ENCODE measurements at regions not wholly inside any gene's neighbourhood (a gene's known extent, or its start where the extent isn't known, plus 50 kb on each side); places are given as distances from the start of the nearest gene placed in this dataset.

DNA sequence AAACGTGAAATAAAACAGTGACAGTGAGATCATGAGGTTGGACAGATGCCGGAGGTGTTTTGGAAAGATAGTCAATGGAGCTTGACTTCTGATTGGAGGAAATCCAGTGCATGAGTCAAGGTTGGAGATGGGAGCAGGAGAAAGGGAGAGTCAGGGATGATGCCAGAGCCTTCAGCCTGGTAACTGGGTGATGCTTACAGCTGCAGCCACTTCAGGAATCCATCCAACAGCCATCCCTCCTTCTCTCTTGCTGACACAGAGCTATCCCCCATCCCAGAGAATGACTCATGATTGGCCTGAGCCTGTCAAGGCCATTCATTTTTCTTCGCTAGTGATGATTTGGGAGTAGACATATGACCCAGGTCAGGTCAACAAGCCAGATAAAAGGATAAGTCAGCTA, 112.8 kb downstream of the SAMD5 start:
- FAIRE-seq = no peak

DNA sequence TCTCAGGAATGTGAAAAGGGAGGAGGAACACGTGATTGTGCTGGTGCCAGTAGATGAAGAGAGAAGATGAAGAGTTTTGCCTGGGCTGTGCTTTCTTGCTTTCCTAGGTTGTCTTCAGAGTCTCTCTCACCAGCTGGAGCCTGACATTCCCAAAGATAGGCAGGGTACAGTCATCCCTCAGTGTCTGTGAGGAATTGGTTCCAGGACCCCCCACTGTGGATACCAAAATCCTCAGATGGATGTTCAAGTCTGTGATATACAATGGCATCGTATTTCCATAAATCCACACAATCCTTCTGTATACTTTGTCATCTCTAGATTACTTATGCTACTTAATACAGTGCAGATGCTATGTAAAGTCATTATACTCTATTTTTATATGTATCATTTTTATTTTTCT, 113.5 kb downstream of the SAMD5 start:
- no peak for FAIRE-seq

More for the DNA sequence above, 112.8 kb downstream of the SAMD5 start:
- DNase-seq (ENCODE audit: low spot score) = no peak

DNA sequence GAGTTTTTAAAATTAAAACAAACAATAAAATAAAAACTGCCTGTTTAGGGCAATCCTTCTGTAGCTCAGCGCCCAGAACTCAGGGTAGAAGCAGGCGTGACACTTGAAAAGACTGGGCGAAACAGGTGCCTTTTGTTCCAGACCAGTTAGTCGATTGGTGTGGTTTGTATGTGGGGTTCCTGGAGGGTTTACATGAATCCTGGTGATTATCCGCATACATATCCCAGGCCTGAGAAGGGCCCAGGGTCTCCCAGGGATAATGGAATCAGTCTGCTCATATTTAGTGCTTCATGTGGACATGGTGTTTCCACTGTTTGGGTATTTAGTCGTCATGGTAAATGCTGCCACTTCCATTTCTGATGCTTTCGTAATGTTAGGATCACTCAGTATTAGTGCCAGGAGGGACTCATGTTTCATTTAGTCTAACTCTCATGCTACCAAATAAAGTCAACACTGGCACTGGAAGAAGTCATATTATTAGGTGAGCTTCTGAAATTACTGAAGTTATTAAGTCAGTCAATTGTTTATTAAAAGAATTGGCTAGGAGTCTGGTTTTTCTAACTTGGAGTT, 116.5 kb downstream of the SAMD5 start:
- FAIRE-seq = no peak
- no peak for DNase-seq (ENCODE audit: low spot score)

More for the DNA sequence above, 113.5 kb downstream of the SAMD5 start:
- DNase-seq (ENCODE audit: low spot score) = no peak

DNA sequence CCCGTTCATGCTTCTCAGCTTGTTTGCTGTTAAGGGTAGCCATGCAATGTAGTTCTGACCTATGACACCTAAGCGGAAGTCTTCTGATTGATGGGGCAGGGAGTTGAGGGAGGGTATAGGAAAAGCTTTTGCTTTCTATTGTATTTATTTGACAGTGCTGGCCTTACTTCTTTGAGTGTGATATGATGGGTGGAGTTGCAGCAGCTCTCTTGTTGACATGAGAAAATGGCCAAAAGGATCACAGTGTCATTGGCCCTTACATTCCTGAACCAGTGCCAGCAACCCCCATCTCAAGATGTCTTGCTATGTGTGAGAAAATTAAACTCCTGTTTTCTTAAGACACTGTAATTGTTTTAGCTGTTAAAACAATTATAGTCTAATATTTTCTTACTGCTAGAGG, 117.5 kb downstream of the SAMD5 start:
- no peak for FAIRE-seq
- DNase-seq (ENCODE audit: low spot score) = no peak

DNA sequence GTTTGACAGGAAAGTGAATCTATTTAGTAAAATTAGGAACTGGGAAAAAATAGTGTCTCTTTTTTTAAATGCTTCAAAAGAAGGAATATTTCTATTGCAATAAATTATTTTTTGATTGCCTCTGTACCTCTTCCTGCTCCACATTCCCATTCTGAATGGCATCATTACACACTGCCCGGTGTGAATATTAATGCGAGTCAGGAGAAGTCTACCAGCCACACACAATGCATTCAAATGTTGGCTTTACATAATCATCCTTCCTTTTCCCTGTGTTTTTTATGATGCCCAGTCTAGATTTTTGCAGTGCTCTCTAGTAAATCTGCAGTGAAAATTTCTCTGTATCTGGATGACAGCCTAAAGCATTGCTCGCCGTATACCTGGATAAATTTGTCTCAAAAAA, 118.9 kb downstream of the SAMD5 start:
- no peak for FAIRE-seq

DNA sequence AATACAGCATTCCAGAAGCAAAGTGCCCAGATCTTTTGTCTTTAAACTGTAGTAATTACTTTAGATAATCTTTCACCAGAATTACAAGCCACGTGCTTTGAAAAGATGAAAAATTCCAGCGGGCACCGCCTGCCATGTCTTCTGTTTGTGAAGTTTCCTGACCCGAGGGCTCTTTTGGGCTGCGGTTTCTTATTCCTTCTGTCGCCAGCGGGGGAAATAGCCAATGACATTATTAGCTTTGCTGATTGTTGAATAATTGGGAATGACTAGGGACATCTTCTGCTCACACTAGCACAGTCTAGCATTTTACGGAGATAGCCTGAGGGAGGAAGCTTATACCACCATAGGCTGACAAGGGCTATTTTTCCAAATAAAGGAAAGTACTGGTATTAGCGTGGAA, 124.7 kb downstream of the SAMD5 start:
- no peak for FAIRE-seq
- no peak for DNase-seq (ENCODE audit: low spot score)

More for the DNA sequence above, 118.9 kb downstream of the SAMD5 start:
- no peak for DNase-seq (ENCODE audit: low spot score)

DNA sequence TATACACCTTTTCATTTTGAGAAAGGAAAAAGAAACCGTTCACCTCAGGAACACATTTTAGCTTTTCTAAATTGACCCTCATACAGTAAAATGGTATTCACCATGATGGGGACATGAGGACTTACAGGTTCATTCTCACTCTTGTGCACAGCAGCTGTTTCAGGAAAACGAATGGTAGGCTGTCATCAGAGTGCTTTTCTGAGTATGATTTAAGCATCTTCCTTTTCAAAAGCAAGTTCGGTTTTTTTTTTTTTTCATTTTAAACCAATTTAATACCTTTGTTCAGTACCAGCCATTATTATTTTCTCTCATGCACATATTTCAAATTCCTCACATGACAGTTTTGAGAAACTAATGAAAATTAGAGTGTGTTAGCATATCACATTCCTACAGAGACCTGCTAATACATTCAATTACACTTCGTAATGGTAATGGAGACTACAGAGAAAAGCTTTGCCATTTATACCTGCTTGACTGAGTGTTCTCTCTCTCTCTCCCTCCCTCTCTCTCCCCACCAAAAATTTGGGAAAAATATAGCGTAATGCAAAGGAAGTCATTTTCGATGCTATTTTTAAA, 129.2 kb downstream of the SAMD5 start:
- FAIRE-seq = no peak
- DNase-seq (ENCODE audit: low spot score) = no peak

DNA sequence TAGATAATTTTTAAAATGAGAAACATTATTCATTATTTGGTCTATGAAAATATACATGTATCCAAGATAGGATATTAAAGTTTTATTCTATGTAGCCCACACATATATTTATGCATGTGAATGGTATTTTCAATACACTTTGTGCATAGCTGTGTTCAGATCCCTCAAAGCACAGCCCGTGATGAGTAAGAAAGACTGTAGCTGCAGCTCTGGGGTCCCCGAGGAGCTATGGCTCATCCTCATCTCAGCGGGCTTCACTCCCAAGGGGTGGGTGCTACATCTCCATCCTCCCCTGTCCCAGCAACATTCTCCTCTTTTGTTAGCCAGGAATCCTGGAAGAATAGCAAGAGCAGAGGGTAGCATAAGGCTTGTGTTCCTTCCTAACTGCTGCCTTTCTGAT, 130.8 kb downstream of the SAMD5 start:
- DNase-seq (ENCODE audit: low spot score) (no peak), FAIRE-seq (no peak)

DNA sequence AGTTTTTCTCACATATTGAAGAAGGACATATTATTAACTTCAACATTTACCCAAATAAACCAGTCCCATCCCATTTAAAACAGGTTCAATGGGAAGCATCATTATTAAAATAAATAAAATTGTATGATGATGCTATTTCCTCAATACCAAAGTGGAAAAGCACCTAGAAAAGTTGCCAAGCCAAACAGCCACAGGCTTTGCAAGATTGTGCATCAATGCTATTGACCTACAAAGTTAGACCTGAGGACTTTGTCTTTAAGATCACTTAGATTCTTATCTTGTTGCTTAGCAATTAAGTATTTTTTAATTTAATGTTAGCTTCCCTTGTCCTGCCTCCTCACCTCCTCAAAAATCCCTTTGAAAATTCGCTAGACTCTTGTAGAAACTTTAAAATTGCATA, 132.1 kb downstream of the SAMD5 start:
- DNase-seq (ENCODE audit: low spot score) (no peak), FAIRE-seq (no peak)

DNA sequence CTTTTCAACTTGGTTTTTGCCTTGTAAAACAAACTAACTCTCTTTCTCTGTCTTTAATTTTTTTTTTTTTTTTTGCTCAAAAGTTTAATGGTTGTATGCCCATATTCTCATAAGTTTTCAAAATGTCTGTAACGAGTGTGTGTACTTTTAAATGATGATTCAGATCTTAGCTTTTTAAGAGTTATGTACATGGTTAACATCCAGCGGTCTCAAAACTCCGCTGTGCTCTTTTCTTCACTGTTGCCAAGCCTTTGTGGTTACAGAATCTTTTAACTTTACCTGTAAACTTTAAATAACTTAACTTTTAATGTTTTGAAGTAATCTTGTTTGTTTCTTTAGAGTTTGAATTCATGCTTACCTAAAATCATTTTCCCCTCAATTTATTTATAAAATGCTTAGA, 133.0 kb downstream of the SAMD5 start:
- FAIRE-seq = no peak

DNA sequence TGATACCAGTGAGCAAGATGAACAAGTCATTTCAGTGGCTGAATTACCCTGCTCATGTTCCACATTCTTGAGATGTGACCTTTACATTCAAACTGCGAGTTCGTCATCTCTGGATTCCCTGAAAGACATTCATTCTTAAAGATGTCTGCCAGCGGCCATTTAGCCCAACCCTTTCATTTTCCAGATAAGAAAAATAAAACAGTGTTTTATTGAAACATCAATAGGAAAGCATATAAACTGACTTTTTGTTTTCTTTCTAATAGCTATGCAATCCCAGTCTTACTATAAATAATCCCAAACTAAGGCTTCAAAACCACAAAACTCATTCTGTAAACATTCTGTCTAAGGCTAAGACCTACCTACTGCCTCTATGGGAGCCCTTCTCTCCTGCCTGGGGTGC, 134.0 kb downstream of the SAMD5 start:
- FAIRE-seq (no peak), DNase-seq (ENCODE audit: low spot score) (peak; percentile 11)

More for the DNA sequence above, 133.0 kb downstream of the SAMD5 start:
- DNase-seq (ENCODE audit: low spot score) = no peak

DNA sequence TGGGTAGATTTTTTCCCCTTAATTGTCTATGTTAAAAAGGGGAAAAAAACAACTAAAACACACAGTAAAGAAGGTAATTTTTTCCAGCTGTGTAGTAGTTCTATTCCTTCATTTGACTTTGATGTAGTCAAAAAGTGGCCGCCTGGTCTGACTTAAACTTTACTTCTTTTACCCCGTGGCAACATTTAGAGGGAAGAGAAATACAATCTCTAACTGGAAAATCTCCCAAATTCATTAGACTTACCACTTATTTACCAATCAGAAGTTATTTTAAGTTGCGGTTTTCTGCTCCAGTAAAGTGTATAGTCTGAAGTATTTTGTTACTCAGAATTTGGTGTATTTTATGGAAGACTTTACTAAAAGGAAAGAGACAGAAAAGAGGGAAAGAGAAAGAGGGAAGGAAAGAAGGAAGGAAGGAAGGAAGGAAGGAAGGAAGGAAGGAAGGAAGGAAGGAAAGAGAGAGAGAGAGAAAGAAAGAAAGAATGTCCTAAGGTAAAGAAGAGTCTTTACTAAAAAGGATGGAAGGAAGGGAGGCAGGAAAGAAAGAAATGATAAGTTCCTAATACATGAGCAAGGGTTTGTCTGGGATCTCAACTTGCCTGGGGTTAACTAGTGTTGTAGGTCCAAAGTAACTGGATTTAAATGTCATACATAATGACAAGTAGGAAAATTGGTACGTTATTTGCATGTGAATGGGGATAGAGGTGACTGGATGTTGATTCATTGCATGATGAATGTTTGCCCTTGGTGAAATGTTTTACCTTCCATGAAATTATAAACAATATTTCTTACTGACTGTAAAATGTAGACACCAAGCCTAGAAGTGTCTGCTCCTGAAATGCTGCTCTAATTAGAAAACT, 135.1 kb downstream of the SAMD5 start:
- DNase-seq (ENCODE audit: low spot score) (no peak), FAIRE-seq (no peak)

DNA sequence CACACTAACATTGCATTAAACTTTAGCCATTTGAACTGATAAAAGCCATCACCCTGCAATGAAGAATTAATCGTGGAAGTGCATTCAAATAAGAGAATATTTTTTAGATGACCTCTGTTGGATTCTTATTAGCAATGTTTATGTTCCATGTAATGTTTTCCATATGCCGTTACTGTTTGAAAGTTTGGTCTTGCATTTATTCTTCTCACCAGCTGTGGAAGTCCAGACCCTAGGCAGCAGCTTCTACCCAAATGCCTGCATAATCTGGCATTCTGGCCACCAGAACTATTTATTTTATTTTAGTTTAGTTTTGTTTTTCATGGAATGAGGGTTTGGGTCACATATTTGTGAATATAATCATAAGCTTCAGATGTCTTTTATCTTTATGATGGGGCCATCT, 140.4 kb downstream of the SAMD5 start:
- FAIRE-seq = no peak

DNA sequence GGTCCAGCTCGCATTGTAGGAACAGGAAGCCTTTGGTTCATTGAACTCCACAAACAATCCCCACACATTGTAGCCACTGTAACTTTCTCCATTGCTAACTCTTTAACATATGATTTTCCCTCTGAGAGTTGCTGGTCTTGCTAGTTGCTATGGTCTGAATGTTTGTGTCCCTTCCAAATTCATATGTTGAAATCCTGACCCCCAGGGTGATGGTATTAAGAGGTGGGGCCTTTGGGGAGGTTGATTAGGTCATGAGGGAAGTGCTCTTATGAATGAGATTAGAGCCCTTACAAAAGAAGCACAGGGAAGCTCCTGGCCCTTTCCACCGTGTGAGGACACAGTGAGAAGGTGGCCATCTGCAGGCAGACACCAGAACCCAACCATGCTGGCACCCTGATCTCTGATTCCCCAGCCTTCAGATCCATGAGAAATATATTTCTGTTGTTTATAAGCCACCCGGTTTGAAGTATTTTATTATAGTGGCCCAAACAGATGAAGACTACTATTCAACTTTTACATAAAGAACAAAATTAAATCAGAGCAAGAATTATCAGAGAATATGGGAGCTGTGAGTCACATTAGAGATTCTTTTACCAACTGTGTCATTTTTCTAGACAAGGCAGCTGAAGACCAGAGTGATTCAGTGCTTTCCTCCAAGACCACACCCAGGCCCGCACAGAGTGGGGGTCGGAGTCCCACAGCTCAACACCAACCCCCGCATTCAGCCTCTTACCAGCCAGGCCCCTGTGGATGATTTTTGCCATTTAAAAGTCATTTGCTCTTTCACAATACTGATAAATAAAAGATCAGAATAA, 143.0 kb downstream of the SAMD5 start:
- FAIRE-seq = no peak
- no peak for DNase-seq (ENCODE audit: low spot score)

More for the DNA sequence above, 140.4 kb downstream of the SAMD5 start:
- no peak for DNase-seq (ENCODE audit: low spot score)

DNA sequence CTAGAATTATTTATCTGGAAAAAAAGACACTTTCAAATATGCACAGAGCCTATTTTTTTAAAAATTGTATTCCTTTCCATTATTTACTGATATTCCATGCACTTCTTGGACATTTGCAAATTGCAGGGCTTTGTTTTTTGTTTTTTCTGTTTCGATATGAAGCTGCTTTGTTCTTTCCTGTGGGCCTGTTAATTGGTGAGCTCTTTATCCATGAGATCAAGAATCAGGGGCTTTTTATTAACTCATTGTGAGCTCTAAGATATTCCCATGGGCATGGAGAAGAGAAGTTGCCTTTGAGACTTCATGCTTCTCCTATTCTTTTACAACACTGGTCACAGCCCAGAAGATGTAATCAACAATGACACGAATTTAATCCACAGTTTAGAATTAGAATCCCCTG, 145.1 kb downstream of the SAMD5 start:
- FAIRE-seq = no peak
- no peak for DNase-seq (ENCODE audit: low spot score)

DNA sequence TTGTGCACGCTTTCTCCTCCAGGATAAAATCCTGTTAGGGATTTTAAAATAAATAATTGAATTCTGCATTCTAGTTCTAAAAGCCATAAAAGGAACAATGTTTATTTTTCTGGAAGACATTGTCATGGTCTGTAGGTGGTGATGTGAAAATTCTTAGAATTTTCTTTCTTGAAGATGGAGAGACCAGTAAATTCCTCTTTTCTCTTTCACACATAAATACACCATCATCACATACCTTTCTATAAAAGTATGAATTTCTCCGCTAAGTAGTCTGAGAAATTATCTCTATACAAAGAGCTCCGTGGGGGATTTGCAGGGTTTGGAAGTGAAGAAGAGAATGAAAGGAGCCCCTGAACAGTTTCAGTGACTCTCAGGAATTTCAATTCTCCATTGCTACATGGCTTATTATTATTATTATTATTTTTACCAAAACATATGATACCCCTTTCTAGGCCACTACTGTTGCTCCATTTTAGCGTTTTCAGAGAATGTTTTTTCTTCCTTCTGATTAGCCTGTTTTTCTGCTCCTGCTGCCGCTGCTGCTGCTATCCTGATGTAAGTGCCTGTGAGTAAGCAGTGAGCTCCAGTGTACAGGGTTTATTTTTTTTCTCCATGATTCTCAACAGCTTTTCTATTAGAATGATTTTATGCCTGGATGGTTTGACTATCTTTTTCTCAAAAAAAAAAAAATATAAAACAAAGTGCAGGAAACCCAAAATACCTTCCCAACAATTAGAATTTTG, 145.8 kb downstream of the SAMD5 start:
- FAIRE-seq (no peak), DNase-seq (ENCODE audit: low spot score) (no peak)

DNA sequence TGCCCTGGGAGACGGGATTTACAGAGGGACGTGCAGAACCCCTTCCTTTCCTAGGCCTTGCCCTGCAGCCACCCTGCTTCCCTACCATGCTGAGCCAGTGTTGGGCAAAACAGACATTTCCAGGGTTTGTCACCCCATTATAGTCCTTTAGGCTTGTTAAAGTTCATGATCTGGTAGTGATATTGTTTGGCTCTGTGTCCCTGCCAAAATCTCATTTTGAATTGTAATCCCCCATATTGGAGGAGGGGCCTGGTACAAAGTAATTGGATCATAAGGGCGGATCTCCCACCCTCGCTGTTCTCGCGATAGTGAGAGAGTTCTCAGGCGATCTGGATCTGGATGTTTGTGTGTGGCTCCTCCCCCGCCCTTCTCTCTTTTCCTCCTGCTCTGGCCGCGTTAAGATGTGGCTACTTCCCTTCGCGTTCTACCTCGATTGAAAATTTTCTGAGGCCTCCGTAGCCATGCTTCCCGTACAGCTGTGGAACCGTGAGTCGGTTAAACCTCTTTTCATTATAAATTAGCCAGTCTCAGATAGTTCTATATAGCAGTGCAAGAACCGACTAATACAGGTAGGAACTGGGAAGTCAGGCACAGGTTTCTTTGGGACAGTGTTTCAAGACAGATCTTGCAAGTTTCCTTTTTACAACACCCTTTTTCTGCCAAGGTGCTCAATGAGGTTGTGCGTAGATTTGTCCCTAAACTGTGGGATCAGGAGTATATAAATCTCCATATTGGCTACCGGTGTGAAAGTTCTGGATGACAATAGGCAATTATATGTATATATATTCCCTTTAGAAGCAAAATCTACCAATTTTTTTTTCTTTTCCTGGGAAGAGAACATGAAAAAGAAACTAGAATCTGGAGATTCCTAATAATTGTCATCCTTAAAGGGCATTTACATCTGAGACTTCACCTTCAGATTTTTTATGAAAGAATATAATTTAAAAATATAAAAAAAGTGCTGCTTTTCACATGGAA, 152.1 kb downstream of the SAMD5 start:
- DNase-seq (ENCODE audit: low spot score) = no peak

DNA sequence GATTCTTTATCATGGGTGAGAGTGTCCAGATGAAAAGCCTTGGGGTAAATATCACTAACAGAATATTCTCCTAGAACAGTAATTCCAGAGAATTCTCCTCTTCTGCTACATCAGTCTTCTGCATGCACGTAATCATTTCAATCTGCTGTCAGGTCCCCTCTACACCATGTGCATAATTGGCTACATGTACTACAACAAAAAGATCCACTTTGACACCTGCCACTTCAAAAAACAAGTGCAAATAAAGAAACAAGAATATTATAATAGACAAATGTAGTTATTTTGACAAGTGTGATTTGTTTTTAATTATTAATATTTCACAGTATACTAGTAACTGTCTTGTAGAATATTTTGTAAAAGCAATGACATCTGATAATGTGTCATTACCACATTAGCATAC, 154.2 kb downstream of the SAMD5 start:
- DNase-seq (ENCODE audit: low spot score) (no peak), FAIRE-seq (no peak)

More for the DNA sequence above, 152.1 kb downstream of the SAMD5 start:
- FAIRE-seq = no peak

DNA sequence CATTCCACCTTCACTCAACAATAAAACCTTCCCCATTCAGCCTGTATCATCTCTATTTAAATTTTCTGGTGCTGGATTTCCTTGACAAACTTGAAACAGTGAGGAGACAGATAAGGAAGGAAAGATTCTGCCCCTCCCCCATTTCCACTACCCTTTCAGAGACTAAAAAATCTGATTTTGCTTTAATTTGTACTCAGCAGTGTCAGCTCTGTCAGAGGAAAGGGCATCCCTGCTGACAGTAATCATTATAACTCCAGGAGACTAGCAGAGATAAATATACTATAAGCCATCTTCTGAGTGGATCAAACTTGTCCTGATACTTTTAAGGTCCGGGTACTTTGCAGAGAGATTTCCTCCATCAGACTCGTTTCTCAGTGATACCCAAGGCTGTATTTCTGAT, 155.6 kb downstream of the SAMD5 start:
- FAIRE-seq (no peak), DNase-seq (ENCODE audit: low spot score) (no peak)

DNA sequence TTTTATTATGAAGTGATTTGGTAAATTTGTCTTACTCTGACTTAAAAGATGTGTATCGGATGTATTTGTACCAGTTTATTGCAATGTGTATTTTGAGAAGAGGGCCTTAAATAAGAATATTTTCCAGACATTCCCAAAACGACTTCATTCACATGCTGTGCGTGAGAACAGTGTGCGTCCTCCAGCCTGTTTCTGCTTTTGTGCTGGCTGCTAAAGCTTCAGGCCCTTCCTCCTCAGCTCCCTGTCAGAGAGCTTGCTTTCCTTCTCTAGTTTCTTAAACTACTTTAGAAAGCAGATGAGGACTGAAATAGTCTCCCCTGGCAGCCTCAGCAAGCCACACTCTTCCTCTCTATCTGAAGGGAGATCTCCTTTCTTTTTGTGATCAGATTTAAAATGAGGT, 157.8 kb downstream of the SAMD5 start:
- DNase-seq (ENCODE audit: low spot score) (no peak), FAIRE-seq (no peak)
